HepG2 (cell line): ENCODE measurements at regions not wholly inside any gene's neighbourhood (a gene's known extent, or its start where the extent isn't known, plus 50 kb on each side); places are given as distances from the start of the nearest gene placed in this dataset.

Source experiments
- ATAC-seq: fragments of 200-7000 bp; cut with Tn5 transposase; 3 replicates; pipeline ENCODE4 v1.9.1; 2020; ENCODE audit warnings: mild to moderate bottlenecking, moderate library complexity
- BruUV-seq: library from RNA; stranded (reverse); fragments of 400-500 nt; replicated peaks from 2 replicates; lab custom pipeline; 2021; lab: Mats Ljungman, UMichigan
- CTCF ChIA-PET: fragments of 300-600 bp; formaldehyde crosslinking; extraction: SDS; loops from one replicate; lab custom pipeline; 2021; ENCODE audit warnings: low total read pairs, inconsistent platforms, low intra/inter-chr PET ratio; lab: Yijun Ruan, JAX
- POLR2A ChIA-PET: fragments of 350-600 bp; sonication (Branson Sonifier 250); formaldehyde crosslinking; loops from one replicate; lab custom pipeline; 2020; ENCODE audit warnings: antibody characterized with exemption, inconsistent platforms; lab: Yijun Ruan, JAX
- DNase-seq: peaks from one replicate; pipeline ENCODE4 v3.0.0-alpha.2; 2015; ENCODE audit warnings: low spot score
- FAIRE-seq: peaks from 3 replicates; lab custom pipeline; 2011; peaks lifted over from hg19 to GRCh38; lab: Jason Lieb, UNC
- H2AFZ ChIP-seq: one replicate; pipeline ENCODE4 v1.6.1; 2011; ENCODE audit warnings: low read length, inconsistent platforms
- H3K27ac ChIP-seq: fragments of 300-600 bp; 3 replicates; pipeline ENCODE4 v1.8.0; 2011; ENCODE audit warnings: mixed run types, mild to moderate bottlenecking, mixed read lengths, low read length, inconsistent platforms; ENCODE audit not compliant: insufficient read depth; ENCODE audit errors: extremely low read length
- H3K27me3 ChIP-seq, 2 experiments: fragments of 200-600 bp in 1 of 2; 2 replicates in 1 of 2; 3 replicates in 1 of 2; pipeline versions ENCODE4 v1.6.0 to v1.8.0; 2011; ENCODE audit warnings: low read length in 2 of 2, mild to moderate bottlenecking in 2 of 2, moderate library complexity in 2 of 2, inconsistent platforms in 1 of 2; ENCODE audit not compliant: insufficient read depth in 2 of 2, control insufficient read depth in 1 of 2
- H3K36me3 ChIP-seq, 2 experiments: fragments of 200-600 bp in 1 of 2; replicated peaks in 1 of 2; 2 replicates in 1 of 2; 3 replicates in 1 of 2; pipeline versions ENCODE4 v1.5.1 to v1.8.0; 2011; ENCODE audit warnings: low read length in 2 of 2, inconsistent platforms in 1 of 2; ENCODE audit not compliant: insufficient read depth in 2 of 2, control insufficient read depth in 1 of 2
- H3K4me1 ChIP-seq: 2 replicates; pipeline ENCODE4 v1.5.1; 2012; ENCODE audit warnings: low read length, inconsistent platforms; ENCODE audit not compliant: insufficient read depth
- H3K4me2 ChIP-seq: 2 replicates; pipeline ENCODE4 v1.6.0; 2011; ENCODE audit warnings: low read depth, low read length, inconsistent platforms
- H3K4me3 ChIP-seq, 3 experiments: fragments of 200-600 bp in 1 of 3; sonication (generic), shearing (Covaris generic) in 1 of 3; replicated peaks in 1 of 3; 2 replicates each; pipeline ENCODE4 v1.5.1; 2011 to 2016; ENCODE audit warnings: low read length in 3 of 3, inconsistent platforms in 2 of 3, low read depth in 2 of 3, mild to moderate bottlenecking in 2 of 3, control low read depth in 1 of 3, mixed read lengths in 1 of 3; ENCODE audit not compliant: insufficient read depth in 1 of 3
- H3K79me2 ChIP-seq: one replicate; pipeline ENCODE4 v1.6.1; 2011; ENCODE audit warnings: low read length, inconsistent platforms; ENCODE audit not compliant: insufficient read depth
- H3K9ac ChIP-seq: 2 replicates; pipeline ENCODE4 v1.6.0; 2011; ENCODE audit warnings: mild to moderate bottlenecking, low read depth, low read length, inconsistent platforms; ENCODE audit not compliant: insufficient read depth
- H3K9me3 ChIP-seq: 2 replicates; pipeline ENCODE4 v1.5.1; 2012; ENCODE audit warnings: mild to moderate bottlenecking, low read length
- H4K20me1 ChIP-seq: 2 replicates; pipeline ENCODE4 v1.6.0; 2011; ENCODE audit warnings: inconsistent platforms, mild to moderate bottlenecking, low read length, moderate library complexity; ENCODE audit not compliant: insufficient read depth
- BRCA1 ChIP-seq: sonication (generic); formaldehyde crosslinking; IDR thresholded peaks from 2 replicates; pipeline ENCODE4 v1.4.0; 2020; ENCODE audit warnings: missing genetic modification reagents
- CREB1 ChIP-seq, 2 experiments: fragments of 450-650 bp in 1 of 2; IDR thresholded peaks; 2 replicates each; pipeline ENCODE4 v1.6.1; 2016 to 2017; ENCODE audit warnings: control low read depth in 1 of 2, mild to moderate bottlenecking in 1 of 2, missing compliant biosample characterization in 1 of 2, missing genetic modification characterization in 1 of 2
- RFX3 ChIP-seq: IDR thresholded peaks from 2 replicates; pipeline ENCODE4 v1.6.1; 2016; ENCODE audit warnings: missing biosample characterization, missing genetic modification reagents
- ZNF746 ChIP-seq: sonication (generic); formaldehyde crosslinking; IDR thresholded peaks from 2 replicates; pipeline ENCODE4 v1.8.0; 2022; ENCODE audit warnings: mild to moderate bottlenecking, missing genetic modification reagents
- ZNF800 ChIP-seq: sonication (generic); formaldehyde crosslinking; IDR thresholded peaks from 2 replicates; pipeline ENCODE4 v1.4.0; 2020; ENCODE audit warnings: missing genetic modification reagents
- ZSCAN5A ChIP-seq: sonication (generic); formaldehyde crosslinking; IDR thresholded peaks from 2 replicates; pipeline ENCODE4 v1.8.0; 2022; ENCODE audit warnings: mild to moderate bottlenecking, missing genetic modification reagents, borderline replicate concordance
- WGBS: methylation state at CpG from one replicate; pipeline ENCODE4 v1.1.6; 2017; ENCODE audit warnings: low lambda C conversion rate; 5-methylcytosine and 5-hydroxymethylcytosine counted together
- in situ Hi-C: cut with HindIII; loops from 2 replicates; pipeline ENCODE4 v1.10.0; 2017; ENCODE audit warnings: low pct_unique_long_range_greater_than_20kb; ENCODE audit not compliant: extremely low pct_ligation_motif_present
- intact Hi-C: fragments of 100-400 bp; cut with micrococcal nuclease; formaldehyde crosslinking; loops from one replicate; pipeline ENCODE4 v1.10.0; 2022; ENCODE audit not compliant: unreplicated experiment
- small RNA-seq, 3 experiments: library from RNA; depleted of rRNA; stranded (forward); fragments of <200 nt; gene quantifications; one replicate each; pipeline ENCODE3, GENCODE V24; 2012; ENCODE audit warnings: low read depth in 2 of 3, low replicate concordance in 1 of 3; ENCODE audit not compliant: insufficient read length in 3 of 3, insufficient read depth in 2 of 3

- Histone ChIP-seq H3K36me3 (no peaks in the 10 kb centered on the region), H3K4me1 (no peaks in the 10 kb centered on the region), H3K9me3 (peaks cover 92% of the 10 kb centered on the region), H3K4me2 (no peak overlapping the region), H3K27ac (no peak overlapping the region), H3K27me3 (no peaks in the 10 kb centered on the region), H3K4me3 (no peak overlapping the region), H2AFZ (no peak overlapping the region), H3K9ac (no peak overlapping the region), H4K20me1 (no peaks in the 10 kb centered on the region), H3K79me2 (no peaks in the 10 kb centered on the region)
- FAIRE-seq (no peak), ATAC-seq (no peak), DNase-seq (no peak)
- no TSS peak for BruUV-seq
- ChIA-PET POLR2A (no interaction called here), CTCF (no interaction called here)
- TF ChIP-seq ZNF800 (CRISPR knock-in tag) (no peak), BRCA1 (CRISPR knock-in tag) (no peak), RFX3 (CRISPR knock-in tag) (no peak), ZSCAN5A (CRISPR knock-in tag) (no peak)
- 0% methylated on average over 2 of the region's 2 CpGs for WGBS
- in situ Hi-C loops, result no loop called here
- intact Hi-C loops, result no loop called here
These were observed 65.8 kb upstream of the ZNF91 start for GRCh38 chr19:23461120-23461519.

- CTCF ChIA-PET, result no interaction called here
- Histone ChIP-seq H2AFZ (no peak overlapping the region), H3K4me1 (no peaks in the 10 kb centered on the region), H3K4me2 (no peak overlapping the region), H3K4me3 (no peak overlapping the region), H3K27ac (no peak overlapping the region), H3K36me3 (no peaks in the 10 kb centered on the region), H3K9me3 (peaks cover 87% of the 10 kb centered on the region), H3K79me2 (no peaks in the 10 kb centered on the region), H3K27me3 (no peaks in the 10 kb centered on the region), H3K9ac (no peak overlapping the region), H4K20me1 (no peaks in the 10 kb centered on the region)
- intact Hi-C loops (no loop called here), in situ Hi-C loops (no loop called here)
- FAIRE-seq (no peak), DNase-seq (no peak), ATAC-seq (no peak)
- POLR2A ChIA-PET, result no interaction called here
- TF ChIP-seq CREB1 (IDR thresholded peaks at IDR 0.05) (peak; percentile 36; the same call in 1 of the 2 replicates), CREB1 (CRISPR knock-in tag; IDR thresholded peaks at IDR 0.05) (no peak), ZNF746 (CRISPR knock-in tag) (no peak)
- BruUV-seq, result no TSS peak
- WGBS, result 6% methylated on average over 3 of the region's 3 CpGs
These were observed 65.4 kb upstream of the ZNF91 start for GRCh38 chr19:23460656-23461055.

Small RNA genes lying in the stretch of these regions (small RNA-seq; reads per million reads assigned to genes)
- gene RPS27P29, result 0 reads per million in 3 experiments
